ENCODE measurements at regions not wholly inside any gene's neighbourhood (a gene's known extent, or its start where the extent isn't known, plus 50 kb on each side); places are given as distances from the start of the nearest gene placed in this dataset.

- TF ChIP-seq ZNF462 (CRISPR knock-in tag; IDR thresholded peaks at IDR 0.05), result no peak
- TF ChIP-seq STAT1 (IDR thresholded peaks at IDR 0.05; ENCODE audit: unreplicated experiment), result no peak
- TF ChIP-seq POLR2AphosphoS5 (IDR thresholded peaks at IDR 0.05; ENCODE audit: low read depth), result no peak
- TF ChIP-seq ZNF331 (CRISPR knock-in tag; IDR thresholded peaks at IDR 0.05; ENCODE audit: low read depth), result no peak
Measured at GRCh38 chr6:15945593-15946159, 183.2 kb upstream of the MYLIP start (continued).

- Histone ChIP-seq H3K79me2 (replicated peaks; ENCODE audit: insufficient read depth) (no peaks in the 10 kb centered on the region), H3K36me3 (ENCODE audit: insufficient read depth) (no peaks in the 10 kb centered on the region), H3F3A (replicated peaks; ENCODE audit: low read depth) (no peaks in the 10 kb centered on the region), H3K27ac (ENCODE audit: low read depth) (no peak overlapping the region), H3K4me3 (no peak overlapping the region), H3K27me3 (ENCODE audit: insufficient read depth) (no peaks in the 10 kb centered on the region), H3K4me1 (ENCODE audit: insufficient read depth) (no peaks in the 10 kb centered on the region), H2AFZ (no peak overlapping the region), H3K9me2 (ENCODE audit: insufficient read depth) (peaks cover 13% of the 10 kb centered on the region), H3K4me2 (no peak overlapping the region), H4K20me1 (replicated peaks; ENCODE audit: insufficient read depth) (no peaks in the 10 kb centered on the region)
- no peak for DNase-seq (ENCODE audit: low spot score)
- Mint-ChIP-seq H3K36me3 (ENCODE audit: low read depth) (peaks cover 15% of the 10 kb centered on the region; the same call in 2 of the 3 replicates), H3K27ac (no peak overlapping the region), H3K4me3 (no peak overlapping the region), H3K27me3 (ENCODE audit: insufficient read depth, low read depth, poor library complexity) (peaks cover 12% of the 10 kb centered on the region), H3K4me1 (no peaks in the 10 kb centered on the region), H3K9me3 (peaks cover 13% of the 10 kb centered on the region)
- ATAC-seq, result no peak
- TF ChIP-seq CTCF (conservative IDR thresholded peaks at IDR 0.05; ENCODE audit: low read depth in 2 of 2) (no peak), ETS1 (IDR thresholded peaks at IDR 0.05) (no peak), ZNF331 (CRISPR knock-in tag; IDR thresholded peaks at IDR 0.05; ENCODE audit: low read depth) (no peak), POLR2AphosphoS5 (IDR thresholded peaks at IDR 0.05; ENCODE audit: low read depth) (no peak), NANOG (IDR thresholded peaks at IDR 0.05; ENCODE audit: borderline replicate concordance) (no peak), REST (IDR thresholded peaks at IDR 0.05; ENCODE audit: unreplicated experiment) (no peak)
Measured at GRCh38 chr6:15943423-15943822, 185.5 kb upstream of the MYLIP start.
